Peyer's patch (tissue), 4 donors: ENCODE measurements at regions not wholly inside any gene's neighbourhood (a gene's known extent, or its start where the extent isn't known, plus 50 kb on each side); places are given as distances from the start of the nearest gene placed in this dataset.
"Not testable (repeated sequence)": the region's sequence is repeated elsewhere in the genome, so short reads cannot be mapped to it uniquely, and the experiment has no call there.

Experiments
- DNase-seq, 3 donors: peaks; one replicate each; pipeline ENCODE4 v3.0.0-alpha.2; 2017 to 2019
- H3K27ac ChIP-seq, 4 donors: fragments of 200-600 bp; sonication (generic); one replicate each; pipeline ENCODE4 v1.5.1; 2016 to 2019
- H3K27me3 ChIP-seq, 2 donors: fragments of 200-600 bp; sonication (generic); one replicate each; pipeline ENCODE4 v1.5.1; 2019
- H3K36me3 ChIP-seq, 3 donors: fragments of 200-600 bp; sonication (generic); one replicate each; pipeline ENCODE4 v1.5.1; 2016 to 2019
- H3K4me1 ChIP-seq, 4 donors: fragments of 200-600 bp; sonication (generic); one replicate each; pipeline ENCODE4 v1.5.1; 2016 to 2019
- H3K4me3 ChIP-seq, 4 donors: fragments of 200-600 bp; sonication (generic); 1 replicate in 3 of 4; 2 replicates in 1 of 4; pipeline ENCODE4 v1.5.1; 2016 to 2019; ENCODE audit warnings: mild to moderate bottlenecking in 1 of 4
- H3K9me3 ChIP-seq, 4 donors: fragments of 200-600 bp; sonication (generic); one replicate each; pipeline ENCODE4 v1.5.1; 2016 to 2019; ENCODE audit warnings: mild to moderate bottlenecking in 1 of 4
- CTCF ChIP-seq, 6 experiments: fragments of 450-650 bp in 4 of 6; fragments of 200-600 bp in 2 of 6; sonication (generic) in 1 of 6; IDR thresholded peaks; one replicate each; pipeline ENCODE4 v1.5.1; 2017 to 2019; ENCODE audit warnings: antibody characterized with exemption in 6 of 6, mild to moderate bottlenecking in 3 of 6, moderate library complexity in 1 of 6
- POLR2A ChIP-seq, 2 donors: fragments of 450-650 bp; IDR thresholded peaks; one replicate each; pipeline ENCODE4 v1.5.1; 2017; ENCODE audit warnings: antibody characterized with exemption in 2 of 2, mild to moderate bottlenecking in 2 of 2, moderate library complexity in 2 of 2

GRCh38 chr6:150787429-150787828, 78.1 kb upstream of the MTHFD1L start:
- H3K9me3 ChIP-seq = no peaks in the 10 kb centered on the region
- TF ChIP-seq POLR2A (IDR thresholded peaks at IDR 0.05) = no peak
- TF ChIP-seq CTCF (IDR thresholded peaks at IDR 0.05) = no peak
- no peaks in the 10 kb centered on the region for H3K27me3 ChIP-seq
- H3K27ac ChIP-seq = no peak overlapping the region
- no peaks in the 10 kb centered on the region for H3K36me3 ChIP-seq
- no peak overlapping the region for H3K4me3 ChIP-seq
- no peaks in the 10 kb centered on the region for H3K4me1 ChIP-seq
- DNase-seq = no peak

GRCh38 chr6:150788089-150788488, 77.4 kb upstream of the MTHFD1L start:
- DNase-seq = no peak
- no peaks in the 10 kb centered on the region for H3K4me1 ChIP-seq
- no peak overlapping the region for H3K4me3 ChIP-seq
- no peaks in the 10 kb centered on the region for H3K36me3 ChIP-seq
- TF ChIP-seq POLR2A (IDR thresholded peaks at IDR 0.05) (no peak), CTCF (IDR thresholded peaks at IDR 0.05) (no peak)
- H3K9me3 ChIP-seq = no peaks in the 10 kb centered on the region
- no peaks in the 10 kb centered on the region for H3K27me3 ChIP-seq
- no peak overlapping the region for H3K27ac ChIP-seq

GRCh38 chr6:150789906-150790305, 75.6 kb upstream of the MTHFD1L start:
- not testable (repeated sequence) for H3K27ac ChIP-seq, H3K4me3 ChIP-seq, DNase-seq, H3K4me1 ChIP-seq, H3K27me3 ChIP-seq, H3K9me3 ChIP-seq, H3K36me3 ChIP-seq

- Histone ChIP-seq H3K36me3 (peaks cover 0 to 5% (median 0%) of the 10 kb centered on the region in 3 donors), H3K9me3 (no peaks in the 10 kb centered on the region), H3K27ac (no peak overlapping the region), H3K4me3 (no peak overlapping the region), H3K27me3 (no peaks in the 10 kb centered on the region), H3K4me1 (no peaks in the 10 kb centered on the region)
- TF ChIP-seq CTCF (IDR thresholded peaks at IDR 0.05) = no peak
- no peak for DNase-seq
These were observed 73.8 kb upstream of the MTHFD1L start for GRCh38 chr6:150791717-150792116.

- no peaks in the 10 kb centered on the region for H3K9me3 ChIP-seq
- H3K27ac ChIP-seq = no peak overlapping the region
- no peak overlapping the region for H3K4me3 ChIP-seq
- no peaks in the 10 kb centered on the region for H3K4me1 ChIP-seq
- H3K27me3 ChIP-seq = no peaks in the 10 kb centered on the region
- no peak for DNase-seq
- TF ChIP-seq POLR2A (IDR thresholded peaks at IDR 0.05) = no peak
- no peak for TF ChIP-seq CTCF (IDR thresholded peaks at IDR 0.05)
- peaks cover 0 to 11% (median 0%) of the 10 kb centered on the region in 3 donors for H3K36me3 ChIP-seq
These were observed 67.6 kb upstream of the MTHFD1L start for GRCh38 chr6:150797949-150798348.

- H3K9me3 ChIP-seq = no peaks in the 10 kb centered on the region
- no peak overlapping the region for H3K4me3 ChIP-seq
- H3K36me3 ChIP-seq = peaks cover 0 to 13% (median 0%) of the 10 kb centered on the region in 3 donors
- H3K27me3 ChIP-seq = no peaks in the 10 kb centered on the region
- no peak overlapping the region for H3K27ac ChIP-seq
- no peak for DNase-seq
- TF ChIP-seq CTCF (IDR thresholded peaks at IDR 0.05) = no peak
- no peak for TF ChIP-seq POLR2A (IDR thresholded peaks at IDR 0.05)
- H3K4me1 ChIP-seq = no peaks in the 10 kb centered on the region
These were observed 66.2 kb upstream of the MTHFD1L start for GRCh38 chr6:150799276-150799805.
